ENCODE measurements at regions not wholly inside any gene's neighbourhood (a gene's known extent, or its start where the extent isn't known, plus 50 kb on each side); places are given as distances from the start of the nearest gene placed in this dataset.

DNA sequence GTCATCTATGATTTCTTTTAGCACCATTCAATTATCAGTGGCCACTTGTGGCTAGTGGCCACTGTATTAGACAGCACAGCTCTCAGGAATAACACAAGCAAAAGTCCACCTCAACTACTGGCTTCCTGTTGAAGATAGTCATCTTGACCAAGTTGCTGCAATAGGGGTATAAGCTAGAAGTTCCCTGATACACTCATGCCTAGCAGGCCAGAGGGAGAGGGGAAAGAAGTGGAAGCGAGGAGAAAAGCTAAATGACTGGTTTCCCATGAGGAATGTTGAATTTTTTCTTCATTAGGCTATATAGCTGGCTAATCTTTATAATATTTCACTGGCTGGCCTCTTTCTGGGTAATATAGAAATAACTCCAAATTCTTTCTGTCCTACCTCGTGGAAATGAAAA lies 327.5 kb upstream of the MEOX2 start:
- TF ChIP-seq, protein P1, sequence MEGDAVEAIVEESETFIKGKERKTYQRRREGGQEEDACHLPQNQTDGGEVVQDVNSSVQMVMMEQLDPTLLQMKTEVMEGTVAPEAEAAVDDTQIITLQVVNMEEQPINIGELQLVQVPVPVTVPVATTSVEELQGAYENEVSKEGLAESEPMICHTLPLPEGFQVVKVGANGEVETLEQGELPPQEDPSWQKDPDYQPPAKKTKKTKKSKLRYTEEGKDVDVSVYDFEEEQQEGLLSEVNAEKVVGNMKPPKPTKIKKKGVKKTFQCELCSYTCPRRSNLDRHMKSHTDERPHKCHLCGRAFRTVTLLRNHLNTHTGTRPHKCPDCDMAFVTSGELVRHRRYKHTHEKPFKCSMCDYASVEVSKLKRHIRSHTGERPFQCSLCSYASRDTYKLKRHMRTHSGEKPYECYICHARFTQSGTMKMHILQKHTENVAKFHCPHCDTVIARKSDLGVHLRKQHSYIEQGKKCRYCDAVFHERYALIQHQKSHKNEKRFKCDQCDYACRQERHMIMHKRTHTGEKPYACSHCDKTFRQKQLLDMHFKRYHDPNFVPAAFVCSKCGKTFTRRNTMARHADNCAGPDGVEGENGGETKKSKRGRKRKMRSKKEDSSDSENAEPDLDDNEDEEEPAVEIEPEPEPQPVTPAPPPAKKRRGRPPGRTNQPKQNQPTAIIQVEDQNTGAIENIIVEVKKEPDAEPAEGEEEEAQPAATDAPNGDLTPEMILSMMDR (IDR thresholded peaks at IDR 0.05; ENCODE audit: borderline replicate concordance, extremely low read depth, insufficient read depth) = no peak
- H3K27ac ChIP-seq (ENCODE audit: low read depth in 2 of 2, low read length in 2 of 2) = no peak overlapping the region
- intact Hi-C loops (cut with DNase I) = no loop called here
- H3K9me3 ChIP-seq (ENCODE audit: control insufficient read depth in 2 of 3, insufficient read depth in 1 of 3, low read length in 3 of 3) = no peaks in the 10 kb centered on the region
- H3K27me3 ChIP-seq (ENCODE audit: control insufficient read depth, insufficient read depth, low read length) = no peaks in the 10 kb centered on the region
- no peak overlapping the region for H3K4me3 ChIP-seq (ENCODE audit: low read length in 3 of 3)
- H3K9ac ChIP-seq (ENCODE audit: low read length in 3 of 3) = no peak overlapping the region
- H3K36me3 ChIP-seq (ENCODE audit: control insufficient read depth in 2 of 3, insufficient read depth in 3 of 3, low read length in 3 of 3) = no peaks in the 10 kb centered on the region
- FAIRE-seq (no peak), DNase-seq (no peak)
- no peaks in the 10 kb centered on the region for H3K4me1 ChIP-seq (ENCODE audit: control insufficient read depth in 2 of 3, insufficient read depth in 2 of 3, low read depth in 1 of 3, low read length in 3 of 3)

GRCh38 chr7:16007911-16008310 lies 321.4 kb upstream of the MEOX2 start:
- intact Hi-C loops (cut with DNase I) = no loop called here
- DNase-seq (no peak), FAIRE-seq (no peak)
- H3K9ac ChIP-seq (ENCODE audit: low read length in 3 of 3) = no peak overlapping the region
- H3K27me3 ChIP-seq (ENCODE audit: control insufficient read depth, insufficient read depth, low read length) = no peaks in the 10 kb centered on the region
- no peak overlapping the region for H3K27ac ChIP-seq (ENCODE audit: low read depth in 2 of 2, low read length in 2 of 2)
- H3K9me3 ChIP-seq (ENCODE audit: control insufficient read depth in 2 of 3, insufficient read depth in 1 of 3, low read length in 3 of 3) = no peaks in the 10 kb centered on the region
- H3K4me1 ChIP-seq (ENCODE audit: control insufficient read depth in 2 of 3, insufficient read depth in 2 of 3, low read depth in 1 of 3, low read length in 3 of 3) = no peaks in the 10 kb centered on the region
- H3K36me3 ChIP-seq (ENCODE audit: control insufficient read depth in 2 of 3, insufficient read depth in 3 of 3, low read length in 3 of 3) = no peaks in the 10 kb centered on the region
- no peak overlapping the region for H3K4me3 ChIP-seq (ENCODE audit: low read length in 3 of 3)
- TF ChIP-seq, protein P1 (IDR thresholded peaks at IDR 0.05; ENCODE audit: borderline replicate concordance, extremely low read depth, insufficient read depth) = no peak

DNA sequence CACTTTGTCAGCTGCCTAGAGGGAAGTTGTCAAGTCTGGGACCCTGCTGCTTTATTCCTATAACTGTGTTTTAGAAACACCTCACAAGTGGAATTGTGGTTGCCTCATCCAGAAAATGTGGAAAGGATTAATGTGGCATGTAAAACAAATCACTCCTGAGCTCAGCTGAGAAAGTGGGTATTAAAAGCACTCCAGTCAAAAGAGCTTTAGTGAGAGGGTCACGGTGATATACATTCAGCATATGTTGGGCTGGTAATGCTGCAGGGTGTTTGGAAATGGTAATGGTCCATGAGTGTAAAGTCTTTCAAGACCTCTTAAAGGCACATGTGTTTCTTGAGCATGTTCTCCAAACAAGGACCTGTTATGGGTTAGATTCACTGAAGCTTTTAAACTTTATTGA lies 318.2 kb upstream of the MEOX2 start:
- TF ChIP-seq, protein P1 (IDR thresholded peaks at IDR 0.05; ENCODE audit: borderline replicate concordance, extremely low read depth, insufficient read depth) = no peak
- Histone ChIP-seq H3K27me3 (ENCODE audit: control insufficient read depth, insufficient read depth, low read length) (no peaks in the 10 kb centered on the region), H3K36me3 (ENCODE audit: control insufficient read depth in 2 of 3, insufficient read depth in 3 of 3, low read length in 3 of 3) (no peaks in the 10 kb centered on the region), H3K4me1 (ENCODE audit: control insufficient read depth in 2 of 3, insufficient read depth in 2 of 3, low read depth in 1 of 3, low read length in 3 of 3) (no peaks in the 10 kb centered on the region), H3K27ac (ENCODE audit: low read depth in 2 of 2, low read length in 2 of 2) (no peak overlapping the region), H3K9me3 (ENCODE audit: control insufficient read depth in 2 of 3, insufficient read depth in 1 of 3, low read length in 3 of 3) (no peaks in the 10 kb centered on the region), H3K4me3 (ENCODE audit: low read length in 3 of 3) (no peak overlapping the region), H3K9ac (ENCODE audit: low read length in 3 of 3) (no peak overlapping the region)
- FAIRE-seq (no peak), DNase-seq (peak in 1 of 5 donors; percentile 25)
- intact Hi-C loops (cut with DNase I) = no loop called here

- FAIRE-seq (no peak), DNase-seq (no peak)
- TF ChIP-seq, protein P1 (IDR thresholded peaks at IDR 0.05; ENCODE audit: borderline replicate concordance, extremely low read depth, insufficient read depth) = no peak
- no peaks in the 10 kb centered on the region for H3K9me3 ChIP-seq (ENCODE audit: control insufficient read depth in 2 of 3, insufficient read depth in 1 of 3, low read length in 3 of 3)
- H3K4me1 ChIP-seq (ENCODE audit: control insufficient read depth in 2 of 3, insufficient read depth in 2 of 3, low read depth in 1 of 3, low read length in 3 of 3) = no peaks in the 10 kb centered on the region
- H3K27ac ChIP-seq (ENCODE audit: low read depth in 2 of 2, low read length in 2 of 2) = no peak overlapping the region
- no peak overlapping the region for H3K4me3 ChIP-seq (ENCODE audit: low read length in 3 of 3)
- no peaks in the 10 kb centered on the region for H3K36me3 ChIP-seq (ENCODE audit: control insufficient read depth in 2 of 3, insufficient read depth in 3 of 3, low read length in 3 of 3)
- no peaks in the 10 kb centered on the region for H3K27me3 ChIP-seq (ENCODE audit: control insufficient read depth, insufficient read depth, low read length)
- intact Hi-C loops (cut with DNase I) = no loop called here
- no peak overlapping the region for H3K9ac ChIP-seq (ENCODE audit: low read length in 3 of 3)
Observed at GRCh38 chr7:16001477-16001876, 315.0 kb upstream of the MEOX2 start.

Measured in kidney (tissue), 13 donors.